Suprapubic skin (tissue), 4 donors: ENCODE measurements at regions not wholly inside any gene's neighbourhood (a gene's known extent, or its start where the extent isn't known, plus 50 kb on each side); places are given as distances from the start of the nearest gene placed in this dataset.

Experiments
- POLR2A ChIP-seq, 2 donors: fragments of 450-650 bp; IDR thresholded peaks; one replicate each; pipeline ENCODE4 v1.6.1; 2017; ENCODE audit warnings: antibody characterized with exemption in 2 of 2, mild to moderate bottlenecking in 2 of 2, moderate library complexity in 2 of 2
- POLR2AphosphoS5 ChIP-seq, 3 donors: sonication (generic); formaldehyde crosslinking; IDR thresholded peaks; one replicate each; pipeline ENCODE4 v1.6.1; 2017; ENCODE audit warnings: antibody characterized with exemption in 3 of 3
- TF ChIP-seq, protein P1 (sequence below), 2 donors: fragments of 200-600 bp in 1 of 2; fragments of 450-650 bp in 1 of 2; sonication (generic) in 1 of 2; IDR thresholded peaks; one replicate each; pipeline ENCODE4 v1.5.1; 2016 to 2019; ENCODE audit warnings: antibody characterized with exemption in 2 of 2, mild to moderate bottlenecking in 1 of 2, moderate library complexity in 1 of 2

DNA sequence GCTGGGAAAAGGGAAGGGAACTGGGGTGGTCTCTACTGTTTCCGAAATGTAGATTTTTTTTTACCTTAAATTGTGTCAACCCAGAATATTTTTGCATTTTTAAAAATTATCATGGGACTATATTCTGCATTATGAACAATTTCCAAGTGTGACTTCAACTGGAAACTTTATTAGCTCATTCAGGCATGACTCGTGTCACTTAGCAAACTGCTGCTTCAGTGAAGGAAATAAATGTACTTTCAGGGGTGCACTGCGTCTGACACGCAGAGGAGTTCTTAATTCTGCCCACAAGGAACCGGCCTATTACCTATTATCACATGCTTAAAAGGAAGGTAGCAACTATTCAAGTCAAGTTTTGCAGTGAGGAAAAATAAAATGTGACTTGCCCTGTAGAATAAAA, 291.3 kb upstream of the PRDM1 start:
- TF ChIP-seq, protein P1, sequence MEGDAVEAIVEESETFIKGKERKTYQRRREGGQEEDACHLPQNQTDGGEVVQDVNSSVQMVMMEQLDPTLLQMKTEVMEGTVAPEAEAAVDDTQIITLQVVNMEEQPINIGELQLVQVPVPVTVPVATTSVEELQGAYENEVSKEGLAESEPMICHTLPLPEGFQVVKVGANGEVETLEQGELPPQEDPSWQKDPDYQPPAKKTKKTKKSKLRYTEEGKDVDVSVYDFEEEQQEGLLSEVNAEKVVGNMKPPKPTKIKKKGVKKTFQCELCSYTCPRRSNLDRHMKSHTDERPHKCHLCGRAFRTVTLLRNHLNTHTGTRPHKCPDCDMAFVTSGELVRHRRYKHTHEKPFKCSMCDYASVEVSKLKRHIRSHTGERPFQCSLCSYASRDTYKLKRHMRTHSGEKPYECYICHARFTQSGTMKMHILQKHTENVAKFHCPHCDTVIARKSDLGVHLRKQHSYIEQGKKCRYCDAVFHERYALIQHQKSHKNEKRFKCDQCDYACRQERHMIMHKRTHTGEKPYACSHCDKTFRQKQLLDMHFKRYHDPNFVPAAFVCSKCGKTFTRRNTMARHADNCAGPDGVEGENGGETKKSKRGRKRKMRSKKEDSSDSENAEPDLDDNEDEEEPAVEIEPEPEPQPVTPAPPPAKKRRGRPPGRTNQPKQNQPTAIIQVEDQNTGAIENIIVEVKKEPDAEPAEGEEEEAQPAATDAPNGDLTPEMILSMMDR (IDR thresholded peaks at IDR 0.05): no peak
- TF ChIP-seq POLR2A (IDR thresholded peaks at IDR 0.05): no peak
- TF ChIP-seq POLR2AphosphoS5 (IDR thresholded peaks at IDR 0.05): no peak
